BE2C (cell line): ENCODE measurements at regions not wholly inside any gene's neighbourhood (a gene's known extent, or its start where the extent isn't known, plus 50 kb on each side); places are given as distances from the start of the nearest gene placed in this dataset.

ENCODE experiments used
- DNase-seq: peaks from one replicate; pipeline ENCODE4 v3.0.0-alpha.2; 2020
- H3K27me3 ChIP-seq: fragments of 250-450 bp; sonication (Bioruptor Pico); 2 replicates; pipeline ENCODE4 v1.5.1; 2020; ENCODE audit warnings: mild to moderate bottlenecking
- H3K36me3 ChIP-seq: fragments of 250-450 bp; sonication (Bioruptor Pico); 2 replicates; pipeline ENCODE4 v1.5.1; 2020; ENCODE audit warnings: mild to moderate bottlenecking
- H3K4me1 ChIP-seq: fragments of 250-450 bp; sonication (Bioruptor Pico); 2 replicates; pipeline ENCODE4 v1.5.1; 2020
- H3K4me3 ChIP-seq: 2 replicates; pipeline ENCODE4 v1.5.1; 2011; ENCODE audit warnings: low read depth, low read length
- H3K9me3 ChIP-seq: fragments of 250-450 bp; sonication (Bioruptor Pico); 2 replicates; pipeline ENCODE4 v1.5.1; 2020
- CTCF ChIP-seq: IDR thresholded peaks from 2 replicates; pipeline ENCODE4 v1.5.1; 2012; ENCODE audit warnings: mild to moderate bottlenecking, low read depth, low read length

DNA sequence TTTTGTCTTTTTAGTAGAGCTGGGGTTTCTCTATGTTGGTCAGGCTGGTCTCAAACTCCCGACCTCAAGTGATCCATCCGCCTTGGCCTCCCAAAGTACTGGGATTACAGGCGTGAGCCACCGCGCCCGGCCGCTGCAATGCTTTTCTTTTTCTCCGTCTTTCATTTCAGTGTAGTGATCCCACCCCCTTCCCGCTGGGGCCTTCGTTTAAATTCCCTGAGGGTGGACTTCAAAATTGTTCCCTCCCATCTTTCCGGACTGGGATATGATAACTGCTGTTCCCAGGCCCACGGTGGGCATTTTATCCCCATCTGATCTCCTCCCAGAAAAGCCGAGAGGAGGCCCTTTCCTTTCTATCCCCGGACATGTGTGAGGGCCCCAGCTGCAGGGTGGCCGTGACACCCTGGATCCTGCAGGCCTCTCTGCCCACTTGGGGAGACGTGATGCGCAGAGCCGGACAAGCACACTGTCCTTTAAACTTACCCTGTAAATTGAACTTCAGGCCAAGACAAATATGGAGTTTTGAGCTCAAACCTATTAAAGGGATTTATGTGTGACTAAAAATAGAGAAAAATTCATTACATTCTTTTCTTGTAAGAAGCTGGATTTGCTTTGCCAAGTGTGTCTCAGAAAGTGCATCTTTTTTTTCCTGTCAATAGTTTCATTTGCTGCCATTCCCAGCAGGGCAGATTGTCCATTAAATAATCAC is 54.5 kb upstream of the AFF3 start:
- H3K4me1 ChIP-seq = no peaks in the 10 kb centered on the region
- no peak overlapping the region for H3K4me3 ChIP-seq
- no peaks in the 10 kb centered on the region for H3K36me3 ChIP-seq
- no peak for TF ChIP-seq CTCF
- H3K27me3 ChIP-seq = no peaks in the 10 kb centered on the region
- DNase-seq = no peak
- no peaks in the 10 kb centered on the region for H3K9me3 ChIP-seq

DNA sequence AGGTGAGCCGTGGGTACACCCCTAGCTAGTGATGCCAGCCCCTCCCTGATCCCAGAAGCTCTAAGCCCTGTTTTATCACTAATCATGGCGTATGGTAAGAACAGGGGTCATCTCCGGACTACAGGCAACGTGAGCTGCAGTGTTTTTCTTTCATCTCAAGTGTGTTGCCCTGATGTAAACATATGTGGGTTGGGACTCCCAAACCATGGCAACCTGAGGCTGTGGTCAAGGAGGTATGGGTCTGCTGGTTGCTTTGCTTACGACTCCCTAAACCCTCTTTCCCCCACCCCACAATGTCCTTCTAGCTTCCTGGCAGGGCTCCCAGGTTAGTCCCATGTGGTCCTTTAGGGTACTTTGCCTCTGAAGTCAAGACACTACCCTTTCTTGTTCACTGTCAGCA is 53.6 kb upstream of the AFF3 start:
- TF ChIP-seq CTCF = no peak
- no peak overlapping the region for H3K4me3 ChIP-seq
- H3K36me3 ChIP-seq = no peaks in the 10 kb centered on the region
- DNase-seq = no peak
- no peaks in the 10 kb centered on the region for H3K27me3 ChIP-seq
- H3K4me1 ChIP-seq = no peaks in the 10 kb centered on the region
- H3K9me3 ChIP-seq = no peaks in the 10 kb centered on the region

GRCh38 chr2:100194951-100195350 is 52.6 kb upstream of the AFF3 start:
- no peaks in the 10 kb centered on the region for H3K27me3 ChIP-seq

GRCh38 chr2:100193291-100193710 is 50.9 kb upstream of the AFF3 start:
- TF ChIP-seq CTCF = no peak
- H3K27me3 ChIP-seq = no peaks in the 10 kb centered on the region
- no peaks in the 10 kb centered on the region for H3K36me3 ChIP-seq
- no peak overlapping the region for H3K4me3 ChIP-seq
- DNase-seq = no peak
- H3K9me3 ChIP-seq = no peaks in the 10 kb centered on the region
- no peaks in the 10 kb centered on the region for H3K4me1 ChIP-seq

More at GRCh38 chr2:100194951-100195350, 52.6 kb upstream of the AFF3 start:
- no peak for TF ChIP-seq CTCF
- Histone ChIP-seq H3K9me3 (no peaks in the 10 kb centered on the region), H3K4me3 (no peak overlapping the region), H3K36me3 (no peaks in the 10 kb centered on the region), H3K4me1 (no peaks in the 10 kb centered on the region)
- DNase-seq = no peak

GRCh38 chr2:100192825-100193224 is 50.4 kb upstream of the AFF3 start:
- Histone ChIP-seq H3K9me3 (no peaks in the 10 kb centered on the region), H3K4me1 (no peaks in the 10 kb centered on the region), H3K36me3 (no peaks in the 10 kb centered on the region), H3K27me3 (no peaks in the 10 kb centered on the region), H3K4me3 (no peak overlapping the region)
- TF ChIP-seq CTCF = no peak
- no peak for DNase-seq

DNA sequence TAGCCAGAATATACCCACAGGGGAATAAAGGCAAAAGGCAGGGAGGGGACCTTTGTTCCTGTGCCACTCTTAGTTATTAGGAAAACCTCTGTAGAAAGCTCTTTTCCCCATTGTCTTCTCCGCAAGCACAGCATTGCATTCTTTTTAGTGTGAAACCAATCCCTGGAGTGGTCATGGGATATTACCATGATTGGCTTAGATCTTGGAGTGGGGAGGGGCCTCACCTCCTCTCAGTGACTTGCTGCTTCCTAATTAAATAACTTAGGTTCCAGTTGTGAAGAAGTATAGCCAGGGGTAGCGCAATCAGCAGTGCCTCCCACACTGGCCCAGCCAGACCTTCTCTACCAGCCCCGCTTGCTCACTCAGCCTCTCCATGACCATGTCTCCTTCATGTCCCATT is 49.9 kb upstream of the AFF3 start:
- no peak for TF ChIP-seq CTCF
- Histone ChIP-seq H3K9me3 (no peaks in the 10 kb centered on the region), H3K27me3 (no peaks in the 10 kb centered on the region), H3K4me1 (no peaks in the 10 kb centered on the region), H3K36me3 (no peaks in the 10 kb centered on the region), H3K4me3 (no peak overlapping the region)
- DNase-seq = no peak
